GM03348 (cell line): ENCODE measurements at regions not wholly inside any gene's neighbourhood (a gene's known extent, or its start where the extent isn't known, plus 50 kb on each side); places are given as distances from the start of the nearest gene placed in this dataset.

Experiments
- DNase-seq: peaks from one replicate; pipeline ENCODE4 v3.0.0; 2012; ENCODE audit warnings: low spot score

- DNase-seq, result no peak
Measured at GRCh38 chr3:194265996-194266964, 84.8 kb downstream of the CPN2 start.

DNA sequence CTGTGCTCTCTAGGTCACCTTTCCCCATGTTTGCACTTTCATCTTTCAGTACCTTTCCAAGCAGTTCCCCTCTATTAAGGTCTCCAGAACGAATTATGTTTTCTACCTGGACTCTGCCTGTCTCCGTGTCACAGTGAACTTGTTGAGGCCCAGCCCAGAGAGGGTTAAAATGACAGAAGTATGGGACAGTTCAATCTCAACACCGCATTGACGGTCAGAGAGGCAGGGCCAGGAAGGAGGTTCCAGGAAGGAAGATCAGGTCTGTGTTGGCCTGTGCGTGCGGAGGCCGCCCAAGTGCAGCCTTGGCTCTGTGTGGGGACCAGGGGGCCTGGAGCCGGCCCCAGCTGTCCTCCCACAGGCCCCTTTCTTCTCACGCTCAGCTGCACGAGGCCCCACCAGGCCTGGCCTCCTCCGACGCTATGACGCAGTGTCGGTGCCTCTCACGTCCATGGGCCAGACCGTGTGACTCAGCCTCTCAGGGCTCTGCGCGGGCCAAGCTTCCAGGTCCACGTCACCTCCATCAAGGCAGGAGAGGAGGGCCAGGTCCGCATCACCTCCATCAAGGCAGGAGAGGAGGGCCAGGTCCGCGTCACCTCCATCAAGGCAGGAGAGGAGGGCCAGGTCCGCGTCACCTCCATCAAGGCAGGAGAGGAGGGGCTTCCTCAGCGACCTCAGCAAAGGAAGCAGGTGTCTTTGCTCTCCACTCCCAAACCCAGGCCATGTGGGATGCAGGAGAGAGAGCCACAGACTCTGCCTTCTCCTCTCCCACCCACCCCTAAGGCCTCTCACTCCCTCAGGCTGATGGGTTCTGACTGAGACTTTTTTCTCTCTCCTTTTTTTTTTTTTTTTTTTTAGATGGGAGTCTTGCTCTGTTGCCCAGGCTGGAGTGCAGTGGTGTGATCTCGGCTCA lies 83.1 kb downstream of the CPN2 start:
- no peak for DNase-seq

DNA sequence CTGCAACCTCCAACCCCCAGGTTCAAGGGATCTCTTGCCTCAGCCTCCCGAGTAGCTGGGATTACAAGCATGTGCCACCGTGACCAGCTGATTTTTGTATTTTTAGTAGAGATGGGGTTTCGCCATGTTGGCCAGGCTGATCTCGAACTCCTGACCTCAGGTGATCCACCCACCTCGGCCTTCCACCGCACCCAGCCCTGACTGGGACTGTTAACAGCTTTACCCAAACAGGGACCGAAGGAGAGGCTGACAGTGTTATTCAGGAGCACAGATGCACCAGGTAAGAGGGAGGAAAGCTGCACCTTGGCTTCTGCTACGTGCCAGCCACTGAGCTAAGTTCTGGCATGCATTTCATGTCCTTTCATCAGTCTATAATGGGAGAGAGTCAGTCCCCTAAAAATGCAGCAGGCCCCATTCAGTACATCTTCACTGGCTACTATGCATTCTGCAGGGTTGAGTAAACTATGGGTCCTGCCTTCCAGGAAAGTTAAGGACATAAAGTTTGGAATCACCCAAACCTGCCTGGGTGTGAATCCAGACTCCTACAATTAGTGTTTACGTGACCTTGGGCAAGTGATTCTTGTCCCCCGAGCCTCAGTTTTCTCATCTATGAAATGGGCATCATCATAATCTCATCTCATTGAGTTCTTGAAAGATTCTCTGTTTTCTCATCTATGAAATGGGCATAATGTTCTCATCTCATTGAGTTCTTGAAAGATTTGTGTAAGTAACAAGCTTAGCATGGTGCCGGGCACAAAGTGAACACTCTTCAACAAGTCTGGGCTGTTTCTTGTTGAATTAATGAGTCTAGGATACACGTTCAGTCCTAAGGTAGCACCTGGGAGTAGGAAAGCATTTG lies 82.2 kb downstream of the CPN2 start:
- no peak for DNase-seq

DNA sequence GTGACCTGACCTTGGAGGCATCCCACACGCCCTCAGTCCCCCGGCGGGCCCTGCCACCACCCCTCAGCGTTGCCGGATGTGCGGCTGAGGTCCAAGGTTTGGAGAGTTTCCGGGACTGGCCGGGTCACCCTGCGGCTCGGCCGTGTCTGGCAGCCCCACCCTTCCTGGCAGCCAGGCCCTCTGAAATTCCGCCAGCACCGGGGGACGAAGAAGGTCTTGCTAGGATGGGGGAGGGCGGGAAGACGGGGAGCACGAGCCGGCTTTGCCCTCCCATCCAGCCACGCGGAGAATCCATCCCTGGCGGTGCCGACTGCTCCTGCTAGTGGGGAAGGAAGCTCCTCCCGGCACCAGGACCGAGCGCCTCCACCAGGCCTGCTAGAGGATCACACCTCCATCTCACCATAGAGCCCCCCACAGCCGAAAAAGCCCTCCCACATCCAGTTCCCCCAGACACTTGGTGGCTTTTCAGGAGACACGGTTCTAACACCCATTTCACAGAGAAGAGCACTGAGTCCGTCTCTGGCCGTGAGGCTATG lies 81.5 kb downstream of the CPN2 start:
- peak; percentile 74 for DNase-seq

DNA sequence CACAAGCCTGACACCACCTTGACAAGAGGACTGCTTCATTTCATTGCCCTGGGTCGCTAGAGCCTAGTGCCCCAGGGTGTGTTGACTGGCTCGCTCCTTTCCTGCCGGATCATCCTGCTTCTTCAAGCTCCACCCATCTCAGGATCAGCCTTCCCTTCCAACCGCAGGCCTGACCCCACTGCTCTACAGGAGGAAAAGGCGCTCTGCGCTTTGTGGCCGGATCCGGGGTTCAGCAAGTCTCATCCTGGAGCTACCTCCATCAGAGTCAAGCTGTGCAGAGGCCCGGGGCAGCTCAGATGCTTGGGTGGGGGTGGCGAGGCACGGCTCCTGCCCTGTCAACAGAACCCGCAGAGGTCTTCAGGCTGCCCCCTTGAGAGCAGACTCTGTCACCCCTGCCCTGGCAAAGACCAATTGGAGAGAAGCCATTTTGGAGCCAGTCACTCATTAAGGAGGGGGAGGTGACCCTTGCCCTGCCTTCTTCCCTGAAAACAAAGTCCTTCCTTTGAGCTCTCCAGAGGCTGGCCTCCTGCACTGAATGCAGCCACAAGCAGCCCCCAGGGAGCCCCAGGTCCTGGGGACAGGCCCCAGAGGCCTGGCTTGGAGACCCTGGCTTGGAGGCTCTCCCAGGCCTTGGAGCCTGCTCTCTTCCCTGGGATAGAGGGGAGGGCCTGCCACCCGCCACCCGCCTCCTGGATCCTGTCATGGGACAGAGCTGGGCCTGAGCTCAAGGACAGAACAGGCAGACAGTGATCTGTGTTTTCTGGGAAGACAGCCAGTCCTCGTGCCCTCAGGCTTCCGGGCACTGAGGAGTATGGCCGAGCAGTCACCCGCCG lies 80.3 kb downstream of the CPN2 start:
- peak; percentile 49 for DNase-seq

GRCh38 chr3:194271460-194272035 lies 79.6 kb downstream of the CPN2 start:
- no peak for DNase-seq

GRCh38 chr3:194272221-194272620 lies 78.9 kb downstream of the CPN2 start:
- no peak for DNase-seq

GRCh38 chr3:194272861-194273742 lies 78.0 kb downstream of the CPN2 start:
- DNase-seq, result peak; percentile 72

GRCh38 chr3:194273743-194274310 lies 77.3 kb downstream of the CPN2 start:
- DNase-seq, result no peak

DNA sequence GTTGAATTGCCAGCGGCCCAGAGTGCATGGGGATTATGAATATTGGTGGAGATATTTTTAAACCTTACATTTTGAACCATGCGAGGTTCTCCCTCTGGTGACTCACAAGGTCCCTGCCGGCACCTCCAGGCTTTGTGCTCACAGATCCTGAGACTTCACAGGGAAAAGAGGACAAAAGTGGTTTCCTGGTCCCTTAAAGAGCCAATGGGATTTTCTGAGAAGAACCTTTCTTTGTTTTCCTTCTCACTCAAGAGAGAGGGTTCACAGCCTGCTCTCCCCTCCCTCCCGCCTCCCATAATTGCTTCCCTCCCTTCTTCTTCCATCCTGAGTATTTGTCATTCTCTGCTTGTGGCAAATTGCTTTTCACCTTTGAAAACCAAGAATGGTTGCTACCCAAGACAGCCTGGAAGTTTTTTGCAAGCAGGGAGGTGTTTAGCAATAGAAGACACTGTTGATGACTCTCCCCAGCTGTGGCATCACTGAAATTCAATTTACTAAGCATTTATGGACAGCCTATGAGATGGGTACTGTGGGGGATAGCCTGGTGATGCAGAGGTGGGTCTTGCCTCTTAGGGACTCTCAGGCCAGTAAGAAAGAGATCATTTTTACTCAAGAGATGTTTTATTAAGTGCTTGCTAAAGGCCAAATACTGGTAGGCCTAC lies 76.6 kb downstream of the CPN2 start:
- peak; percentile 31 for DNase-seq

- DNase-seq, result no peak
Measured at GRCh38 chr3:194275291-194275690, 75.8 kb downstream of the CPN2 start.

GRCh38 chr3:194275721-194276120 lies 75.4 kb downstream of the CPN2 start:
- no peak for DNase-seq

DNA sequence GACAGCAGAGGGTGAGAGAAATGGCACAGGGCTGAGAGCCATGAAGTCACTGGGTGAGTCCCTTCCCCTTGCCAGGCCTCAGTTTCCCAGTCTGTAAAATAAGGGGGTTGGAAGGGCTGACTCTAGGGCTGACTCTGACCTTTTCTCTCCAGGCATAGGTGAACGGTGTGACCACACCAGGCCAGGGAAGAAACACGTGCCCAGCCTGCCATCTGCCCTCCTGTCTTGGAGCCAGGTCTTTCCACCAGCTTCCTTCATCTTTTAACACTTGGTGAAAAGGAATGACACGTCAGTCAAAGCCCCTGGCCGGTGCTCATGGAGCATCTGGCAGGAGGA lies 74.4 kb downstream of the CPN2 start:
- DNase-seq, result no peak

DNA sequence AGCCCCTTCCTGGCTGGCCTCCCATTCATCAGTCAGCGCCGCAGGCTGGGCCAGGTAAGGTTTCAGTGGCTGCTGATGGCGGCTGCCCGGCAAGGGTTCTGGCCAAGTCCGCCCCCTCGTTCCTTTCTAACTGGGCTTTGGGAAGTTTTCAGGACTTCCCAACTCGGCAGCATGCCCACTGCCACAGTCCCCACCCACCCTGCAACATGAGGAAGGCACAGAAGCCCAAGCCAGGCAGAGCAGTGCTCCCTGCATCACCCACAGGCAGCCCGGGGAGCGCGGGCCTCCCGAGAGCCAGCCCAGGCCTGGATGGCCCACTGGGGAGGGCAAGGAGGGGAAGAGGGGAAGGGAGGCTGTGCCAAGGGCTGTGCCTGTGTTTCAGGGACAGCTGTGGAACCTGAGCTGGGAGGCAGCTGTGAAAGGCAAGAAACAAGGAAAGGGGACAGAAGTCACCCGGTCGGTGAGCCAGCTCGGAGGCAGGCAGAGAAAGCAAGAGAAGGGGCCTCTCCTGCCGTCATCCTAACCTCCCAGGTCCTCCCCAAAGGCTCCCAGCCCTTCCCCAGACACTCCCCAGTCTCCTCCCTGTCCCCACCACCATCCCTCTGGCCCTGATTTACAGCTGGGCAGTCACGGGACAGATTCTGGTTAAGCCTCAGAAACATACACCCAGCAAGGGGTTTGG lies 73.9 kb downstream of the CPN2 start:
- peak; percentile 81 for DNase-seq

DNA sequence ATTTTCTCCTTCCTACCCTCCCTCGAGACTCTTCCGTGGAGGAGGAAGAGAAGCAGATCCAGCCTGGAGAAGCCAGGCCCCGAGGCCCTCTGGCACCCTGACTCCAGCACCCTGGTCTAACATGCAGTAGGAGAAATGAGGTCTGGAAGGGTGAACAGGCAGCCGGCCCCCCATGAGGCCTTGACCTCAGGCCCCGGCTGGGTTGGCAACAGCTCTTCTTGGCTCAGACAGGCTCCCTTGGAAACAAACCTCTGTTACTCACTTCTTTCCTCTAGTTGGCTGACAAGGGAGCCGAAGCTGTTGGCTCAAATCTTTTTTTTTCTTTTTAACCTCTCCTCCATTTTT lies 73.4 kb downstream of the CPN2 start:
- peak; percentile 83 for DNase-seq

DNA sequence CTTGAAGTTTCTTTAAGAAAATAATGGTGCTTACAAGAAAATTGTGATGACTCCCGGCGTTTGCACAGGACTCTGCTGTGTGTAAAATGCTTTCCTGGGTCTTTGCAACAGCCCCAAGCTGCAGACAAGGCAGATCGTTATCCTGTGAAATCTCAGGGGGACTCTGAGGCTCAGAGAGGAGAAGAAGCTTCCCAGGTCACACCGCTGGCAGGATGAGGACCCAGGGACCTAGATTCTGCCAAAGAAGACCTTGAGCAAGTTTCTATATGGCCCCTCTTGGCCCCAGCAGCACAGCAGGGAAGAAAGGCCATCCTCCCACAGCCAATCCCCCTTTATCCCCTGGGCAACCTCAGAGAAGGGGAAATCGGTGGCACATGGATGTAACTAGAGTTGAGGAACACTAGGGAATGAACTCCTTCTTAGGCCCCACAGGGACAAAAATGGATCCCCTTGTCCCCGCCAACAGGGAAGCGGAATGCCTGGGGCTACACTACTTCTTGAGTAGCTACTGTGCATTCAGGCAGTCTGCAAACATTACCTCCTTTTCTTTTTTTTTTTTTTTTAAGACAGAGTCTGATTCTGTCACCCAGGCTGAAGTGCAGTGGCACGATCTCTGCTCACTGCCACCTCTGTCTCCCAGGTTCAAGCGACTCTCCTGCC lies 72.8 kb downstream of the CPN2 start:
- DNase-seq, result no peak

- DNase-seq, result no peak
Measured at GRCh38 chr3:194279101-194279500, 72.0 kb downstream of the CPN2 start.
